SK-N-SH (cell line): ENCODE measurements at regions not wholly inside any gene's neighbourhood (a gene's known extent, or its start where the extent isn't known, plus 50 kb on each side); places are given as distances from the start of the nearest gene placed in this dataset.

ENCODE experiments used
- CTCF ChIA-PET: fragments of 300-600, 350-600 bp; formaldehyde crosslinking; extraction: SDS; loops from one replicate; lab custom pipeline; 2021; lab: Yijun Ruan, JAX
- POLR2A ChIA-PET: fragments of 350-600 bp; sonication (Branson Sonifier 250); formaldehyde crosslinking; extraction: SDS; loops from one replicate; lab custom pipeline; 2020; ENCODE audit warnings: antibody characterized with exemption, inconsistent platforms; lab: Yijun Ruan, JAX
- DNase-seq: peaks from one replicate; pipeline ENCODE4 v3.0.0; 2012
- H2AFZ ChIP-seq: fragments of 200-600 bp; sonication (generic); 2 replicates; pipeline ENCODE4 v1.8.1; 2016; ENCODE audit warnings: antibody characterized with exemption, mild to moderate bottlenecking, low read depth
- H3F3A ChIP-seq: fragments of 200-600 bp; sonication (generic); replicated peaks from 2 replicates; pipeline ENCODE3; 2016; ENCODE audit warnings: antibody characterized with exemption, mild to moderate bottlenecking; ENCODE audit not compliant: insufficient read depth
- H3K27ac ChIP-seq, 2 experiments: fragments of 200-500 bp in 1 of 2; fragments of 200-600 bp in 1 of 2; sonication (Bioruptor generic) in 1 of 2; sonication (generic), shearing (Covaris generic) in 1 of 2; 2 replicates each; pipeline versions ENCODE4 v1.5.1 to v1.6.1; 2014 to 2016; ENCODE audit warnings: low read depth in 2 of 2, inconsistent platforms in 1 of 2, low read length in 1 of 2, mild to moderate bottlenecking in 1 of 2, mixed read lengths in 1 of 2
- H3K27me3 ChIP-seq: fragments of 200-600 bp; sonication (generic), shearing (Covaris generic); 2 replicates; pipeline ENCODE4 v1.6.1; 2016; ENCODE audit warnings: mixed run types; ENCODE audit not compliant: insufficient read depth
- H3K36me3 ChIP-seq, 2 experiments: fragments of 200-500 bp in 1 of 2; fragments of 200-600 bp in 1 of 2; sonication (Bioruptor generic) in 1 of 2; sonication (generic) in 1 of 2; replicated peaks in 1 of 2; 2 replicates each; pipeline versions ENCODE3 to v1.5.1; 2014 to 2016; ENCODE audit warnings: low read length in 1 of 2, mild to moderate bottlenecking in 1 of 2; ENCODE audit not compliant: insufficient read depth in 2 of 2, control insufficient read depth in 1 of 2
- H3K4me1 ChIP-seq, 2 experiments: fragments of 200-500 bp in 1 of 2; fragments of 200-600 bp in 1 of 2; sonication (Bioruptor generic) in 1 of 2; sonication (generic), shearing (Covaris generic) in 1 of 2; 2 replicates each; pipeline versions ENCODE4 v1.5.1 to v1.6.1; 2014 to 2016; ENCODE audit warnings: low read depth in 1 of 2, low read length in 1 of 2, mixed run types in 1 of 2; ENCODE audit not compliant: insufficient read depth in 2 of 2, control insufficient read depth in 1 of 2
- H3K4me2 ChIP-seq: fragments of 200-600 bp; sonication (generic), shearing (Covaris generic); 2 replicates; pipeline ENCODE4 v1.6.1; 2017; ENCODE audit warnings: mixed run types
- H3K4me3 ChIP-seq, 2 experiments: fragments of 200-500 bp in 1 of 2; fragments of 200-600 bp in 1 of 2; sonication (Bioruptor generic) in 1 of 2; sonication (generic), shearing (Covaris generic) in 1 of 2; 2 replicates each; pipeline versions ENCODE4 v1.5.1 to v1.8.1; 2014 to 2016; ENCODE audit warnings: low read depth in 2 of 2, inconsistent platforms in 1 of 2, low read length in 1 of 2, mild to moderate bottlenecking in 1 of 2, mixed read lengths in 1 of 2, moderate library complexity in 1 of 2
- H3K79me2 ChIP-seq: fragments of 200-600 bp; sonication (generic); 2 replicates; pipeline ENCODE4 v1.8.1; 2017; ENCODE audit warnings: mild to moderate bottlenecking; ENCODE audit not compliant: insufficient read depth
- H3K9ac ChIP-seq: fragments of 200-600 bp; sonication (generic); 2 replicates; pipeline ENCODE4 v1.6.1; 2017; ENCODE audit warnings: mixed run types
- H3K9me2 ChIP-seq: fragments of 200-600 bp; sonication (generic); 2 replicates; pipeline ENCODE4 v1.6.1; 2017; ENCODE audit warnings: mixed run types
- H3K9me3 ChIP-seq: fragments of 200-600 bp; sonication (generic); 2 replicates; pipeline ENCODE4 v1.6.1; 2017; ENCODE audit warnings: mixed run types, mild to moderate bottlenecking, moderate library complexity
- H4K20me1 ChIP-seq: fragments of 200-600 bp; sonication (generic); 2 replicates; pipeline ENCODE4 v1.6.1; 2017; ENCODE audit warnings: mild to moderate bottlenecking, mixed run types; ENCODE audit not compliant: insufficient read depth
- CHD2 ChIP-seq: fragments of 150-350 bp; IDR thresholded peaks from 2 replicates; pipeline ENCODE4 v1.6.1; 2018; ENCODE audit warnings: low read length; ENCODE audit not compliant: partially characterized antibody
- FOSL2 ChIP-seq: IDR thresholded peaks from 2 replicates; pipeline ENCODE4 v1.4.0; 2012; ENCODE audit warnings: low read depth, mild to moderate bottlenecking, moderate library complexity, borderline replicate concordance
- FOXJ3 ChIP-seq: sonication (generic); formaldehyde crosslinking; IDR thresholded peaks from 2 replicates; pipeline ENCODE4 v1.5.1; 2020; ENCODE audit warnings: mild to moderate bottlenecking, missing genetic modification reagents
- MXI1 ChIP-seq: IDR thresholded peaks from 2 replicates; pipeline ENCODE4 v1.6.1; 2012; ENCODE audit warnings: mild to moderate bottlenecking, low read depth, low read length, improper control_type of control experiment
- NFIC ChIP-seq: IDR thresholded peaks from 2 replicates; pipeline ENCODE4 v1.4.0; 2012; ENCODE audit warnings: borderline replicate concordance
- NRF1 ChIP-seq: IDR thresholded peaks from 2 replicates; pipeline ENCODE4 v1.6.1; 2012; ENCODE audit warnings: low read depth, mild to moderate bottlenecking, low read length
- POLR2AphosphoS5 ChIP-seq: IDR thresholded peaks from 2 replicates; pipeline ENCODE4 v1.6.1; 2012; ENCODE audit warnings: low read depth, low read length
- RAD21 ChIP-seq: IDR thresholded peaks from 2 replicates; pipeline ENCODE4 v1.6.1; 2012; ENCODE audit warnings: mild to moderate bottlenecking, low read length
- RCOR1 ChIP-seq: fragments of 150-350 bp; IDR thresholded peaks from 2 replicates; pipeline ENCODE4 v1.6.1; 2017; ENCODE audit warnings: antibody characterized with exemption, low read length
- RXRA ChIP-seq: IDR thresholded peaks from 2 replicates; pipeline ENCODE4 v1.4.0; 2012; ENCODE audit warnings: low read depth, mild to moderate bottlenecking, borderline replicate concordance
- TEAD4 ChIP-seq: IDR thresholded peaks from 2 replicates; pipeline ENCODE4 v1.4.0; 2012; ENCODE audit warnings: mild to moderate bottlenecking, borderline replicate concordance; ENCODE audit not compliant: insufficient read depth
- YY1 ChIP-seq: IDR thresholded peaks from 2 replicates; pipeline ENCODE4 v1.4.0; 2012; ENCODE audit warnings: low read depth, mild to moderate bottlenecking
- WGBS: methylation state at CpG from one replicate; pipeline ENCODE4 v1.1.6; 2017; ENCODE audit warnings: low lambda C conversion rate; 5-methylcytosine and 5-hydroxymethylcytosine counted together
- TF ChIP-seq, protein P1 (sequence below): fragments of 150-350 bp; IDR thresholded peaks from 2 replicates; pipeline ENCODE4 v1.6.1; 2017; ENCODE audit warnings: antibody characterized with exemption, low read length, low read depth, borderline replicate concordance
- TF ChIP-seq, protein P2 (sequence below): IDR thresholded peaks from 2 replicates; pipeline ENCODE4 v1.4.0; 2012; ENCODE audit warnings: low read depth
- TF ChIP-seq, protein P3 (sequence below): fragments of 150-350 bp; IDR thresholded peaks from 2 replicates; pipeline ENCODE4 v1.6.1; 2016; ENCODE audit warnings: mild to moderate bottlenecking, low read depth, low read length
- TF ChIP-seq, protein P4 (sequence below): IDR thresholded peaks from 2 replicates; pipeline ENCODE4 v1.4.0; 2012; ENCODE audit warnings: low read depth, borderline replicate concordance
- TF ChIP-seq, protein P5 (sequence below): IDR thresholded peaks from 2 replicates; pipeline ENCODE4 v1.6.1; 2012; ENCODE audit warnings: mild to moderate bottlenecking, low read depth, low read length, moderate library complexity

DNA sequence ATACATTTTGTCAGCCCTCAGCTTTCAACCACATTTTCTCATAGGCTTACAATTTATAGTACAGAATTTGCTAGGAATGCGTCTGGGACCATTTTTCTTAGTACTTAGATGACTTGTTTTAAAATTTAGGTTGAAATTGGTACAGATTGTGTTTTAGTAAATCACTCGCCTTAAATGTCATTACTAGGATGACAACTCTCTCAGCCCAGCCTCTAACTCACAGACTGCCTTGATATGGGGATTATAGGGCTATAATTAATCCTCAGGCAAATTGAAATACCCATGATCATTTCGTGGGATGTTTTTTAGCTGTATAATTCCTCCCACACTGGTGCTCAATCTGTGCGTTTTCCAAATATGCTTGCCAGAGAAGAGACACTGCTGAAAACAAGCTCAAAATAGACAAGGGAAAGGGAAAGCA, 299.7 kb upstream of the AKR1E2 start:
- TF ChIP-seq, protein P1, sequence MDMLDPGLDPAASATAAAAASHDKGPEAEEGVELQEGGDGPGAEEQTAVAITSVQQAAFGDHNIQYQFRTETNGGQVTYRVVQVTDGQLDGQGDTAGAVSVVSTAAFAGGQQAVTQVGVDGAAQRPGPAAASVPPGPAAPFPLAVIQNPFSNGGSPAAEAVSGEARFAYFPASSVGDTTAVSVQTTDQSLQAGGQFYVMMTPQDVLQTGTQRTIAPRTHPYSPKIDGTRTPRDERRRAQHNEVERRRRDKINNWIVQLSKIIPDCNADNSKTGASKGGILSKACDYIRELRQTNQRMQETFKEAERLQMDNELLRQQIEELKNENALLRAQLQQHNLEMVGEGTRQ, result no peak
- TF ChIP-seq, protein P2, sequence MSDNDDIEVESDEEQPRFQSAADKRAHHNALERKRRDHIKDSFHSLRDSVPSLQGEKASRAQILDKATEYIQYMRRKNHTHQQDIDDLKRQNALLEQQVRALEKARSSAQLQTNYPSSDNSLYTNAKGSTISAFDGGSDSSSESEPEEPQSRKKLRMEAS, result no peak
- no peak for TF ChIP-seq CHD2
- TF ChIP-seq, protein P3, sequence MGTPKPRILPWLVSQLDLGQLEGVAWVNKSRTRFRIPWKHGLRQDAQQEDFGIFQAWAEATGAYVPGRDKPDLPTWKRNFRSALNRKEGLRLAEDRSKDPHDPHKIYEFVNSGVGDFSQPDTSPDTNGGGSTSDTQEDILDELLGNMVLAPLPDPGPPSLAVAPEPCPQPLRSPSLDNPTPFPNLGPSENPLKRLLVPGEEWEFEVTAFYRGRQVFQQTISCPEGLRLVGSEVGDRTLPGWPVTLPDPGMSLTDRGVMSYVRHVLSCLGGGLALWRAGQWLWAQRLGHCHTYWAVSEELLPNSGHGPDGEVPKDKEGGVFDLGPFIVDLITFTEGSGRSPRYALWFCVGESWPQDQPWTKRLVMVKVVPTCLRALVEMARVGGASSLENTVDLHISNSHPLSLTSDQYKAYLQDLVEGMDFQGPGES, result no peak
- no peak for TF ChIP-seq FOSL2
- TF ChIP-seq YY1, result no peak
- TF ChIP-seq POLR2AphosphoS5, result no peak
- no peak for TF ChIP-seq NRF1
- TF ChIP-seq FOXJ3 (CRISPR knock-in tag), result no peak
- TF ChIP-seq NFIC, result no peak
- no peak for TF ChIP-seq MXI1
- no peak for TF ChIP-seq RAD21
- TF ChIP-seq RCOR1, result no peak
- TF ChIP-seq RXRA, result no peak
- TF ChIP-seq, protein P4, sequence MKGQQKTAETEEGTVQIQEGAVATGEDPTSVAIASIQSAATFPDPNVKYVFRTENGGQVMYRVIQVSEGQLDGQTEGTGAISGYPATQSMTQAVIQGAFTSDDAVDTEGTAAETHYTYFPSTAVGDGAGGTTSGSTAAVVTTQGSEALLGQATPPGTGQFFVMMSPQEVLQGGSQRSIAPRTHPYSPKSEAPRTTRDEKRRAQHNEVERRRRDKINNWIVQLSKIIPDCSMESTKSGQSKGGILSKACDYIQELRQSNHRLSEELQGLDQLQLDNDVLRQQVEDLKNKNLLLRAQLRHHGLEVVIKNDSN, result no peak
- TF ChIP-seq TEAD4, result no peak
- TF ChIP-seq, protein P5, sequence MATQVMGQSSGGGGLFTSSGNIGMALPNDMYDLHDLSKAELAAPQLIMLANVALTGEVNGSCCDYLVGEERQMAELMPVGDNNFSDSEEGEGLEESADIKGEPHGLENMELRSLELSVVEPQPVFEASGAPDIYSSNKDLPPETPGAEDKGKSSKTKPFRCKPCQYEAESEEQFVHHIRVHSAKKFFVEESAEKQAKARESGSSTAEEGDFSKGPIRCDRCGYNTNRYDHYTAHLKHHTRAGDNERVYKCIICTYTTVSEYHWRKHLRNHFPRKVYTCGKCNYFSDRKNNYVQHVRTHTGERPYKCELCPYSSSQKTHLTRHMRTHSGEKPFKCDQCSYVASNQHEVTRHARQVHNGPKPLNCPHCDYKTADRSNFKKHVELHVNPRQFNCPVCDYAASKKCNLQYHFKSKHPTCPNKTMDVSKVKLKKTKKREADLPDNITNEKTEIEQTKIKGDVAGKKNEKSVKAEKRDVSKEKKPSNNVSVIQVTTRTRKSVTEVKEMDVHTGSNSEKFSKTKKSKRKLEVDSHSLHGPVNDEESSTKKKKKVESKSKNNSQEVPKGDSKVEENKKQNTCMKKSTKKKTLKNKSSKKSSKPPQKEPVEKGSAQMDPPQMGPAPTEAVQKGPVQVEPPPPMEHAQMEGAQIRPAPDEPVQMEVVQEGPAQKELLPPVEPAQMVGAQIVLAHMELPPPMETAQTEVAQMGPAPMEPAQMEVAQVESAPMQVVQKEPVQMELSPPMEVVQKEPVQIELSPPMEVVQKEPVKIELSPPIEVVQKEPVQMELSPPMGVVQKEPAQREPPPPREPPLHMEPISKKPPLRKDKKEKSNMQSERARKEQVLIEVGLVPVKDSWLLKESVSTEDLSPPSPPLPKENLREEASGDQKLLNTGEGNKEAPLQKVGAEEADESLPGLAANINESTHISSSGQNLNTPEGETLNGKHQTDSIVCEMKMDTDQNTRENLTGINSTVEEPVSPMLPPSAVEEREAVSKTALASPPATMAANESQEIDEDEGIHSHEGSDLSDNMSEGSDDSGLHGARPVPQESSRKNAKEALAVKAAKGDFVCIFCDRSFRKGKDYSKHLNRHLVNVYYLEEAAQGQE, result no peak
- no peak for DNase-seq
- no peaks in the 10 kb centered on the region for H4K20me1 ChIP-seq
- H3K36me3 ChIP-seq, result no peaks in the 10 kb centered on the region
- H3K9ac ChIP-seq, result no peak overlapping the region
- H3K27ac ChIP-seq, result no peak overlapping the region
- no peak overlapping the region for H3K4me2 ChIP-seq
- no peaks in the 10 kb centered on the region for H3K27me3 ChIP-seq
- H3K9me2 ChIP-seq, result no peaks in the 10 kb centered on the region
- POLR2A ChIA-PET, result no interaction called here
- H3K9me3 ChIP-seq, result no peaks in the 10 kb centered on the region
- no peak overlapping the region for H3K4me3 ChIP-seq
- CTCF ChIA-PET, result no interaction called here
- no peaks in the 10 kb centered on the region for H3K79me2 ChIP-seq
- WGBS, result 84% methylated on average over 4 of the region's 4 CpGs
- H3K4me1 ChIP-seq, result peaks cover 2 to 7% of the 10 kb centered on the region in 2 experiments; a peak in 2 of 4 replicates
- no peaks in the 10 kb centered on the region for H3F3A ChIP-seq
- no peak overlapping the region for H2AFZ ChIP-seq
